Epithelial cell of esophagus (primary cell): ENCODE measurements at regions not wholly inside any gene's neighbourhood (a gene's known extent, or its start where the extent isn't known, plus 50 kb on each side); places are given as distances from the start of the nearest gene placed in this dataset.

Experiments used
- DNase-seq: peaks from one replicate; pipeline ENCODE4 v3.0.0; 2010; ENCODE audit warnings: low read depth
- H3K4me3 ChIP-seq: 2 replicates; pipeline ENCODE4 v1.5.1; 2011; ENCODE audit warnings: mild to moderate bottlenecking, low read length, control low read depth
- CTCF ChIP-seq: IDR thresholded peaks from 2 replicates; pipeline ENCODE4 v1.5.1; 2011; ENCODE audit warnings: low read depth, mild to moderate bottlenecking, low read length, control low read depth, inconsistent platforms; ENCODE audit not compliant: insufficient read depth; ENCODE audit errors: missing control alignments

DNA sequence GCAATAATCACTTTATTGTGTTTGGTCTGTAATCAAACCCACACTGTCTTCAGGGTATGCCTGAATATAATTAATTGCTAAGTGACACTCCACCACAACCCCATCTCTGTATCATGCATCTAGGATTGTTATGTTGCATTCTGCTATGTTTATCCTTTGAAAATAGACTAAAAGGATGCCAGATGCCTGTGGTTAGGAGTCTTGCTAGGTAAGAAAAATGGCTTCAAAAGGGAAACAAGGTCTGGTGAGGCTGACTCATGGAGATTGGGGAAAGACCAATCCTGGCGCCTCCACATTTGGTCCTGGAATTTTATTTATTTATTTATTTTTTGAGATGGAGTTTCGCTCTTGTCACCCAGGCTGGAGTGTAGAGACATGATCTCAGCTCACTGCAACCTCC, 360.5 kb upstream of the SLC7A11 start:
- TF ChIP-seq CTCF, result no peak
- H3K4me3 ChIP-seq, result no peak overlapping the region
- DNase-seq, result no peak

DNA sequence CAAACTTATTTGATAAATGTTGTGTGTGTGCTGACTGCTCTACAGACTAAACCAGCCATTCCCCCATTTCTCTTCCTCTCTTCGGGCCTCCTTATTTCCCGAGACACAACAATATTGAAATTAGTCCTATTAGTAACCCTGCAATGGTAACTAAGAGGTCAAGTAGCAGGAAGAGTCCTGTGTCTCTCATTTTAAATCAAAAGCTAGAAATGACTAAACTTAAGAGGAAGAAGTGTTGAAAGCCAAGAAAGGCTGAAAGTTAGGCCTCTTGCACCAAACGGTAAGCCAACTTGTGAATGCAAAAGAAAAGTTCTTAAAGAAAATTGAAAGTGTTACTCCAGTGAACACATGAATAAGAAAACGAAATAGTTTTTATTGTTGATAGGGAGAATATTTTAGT, 357.8 kb upstream of the SLC7A11 start:
- no peak for TF ChIP-seq CTCF
- DNase-seq, result no peak
- H3K4me3 ChIP-seq, result no peak overlapping the region

DNA sequence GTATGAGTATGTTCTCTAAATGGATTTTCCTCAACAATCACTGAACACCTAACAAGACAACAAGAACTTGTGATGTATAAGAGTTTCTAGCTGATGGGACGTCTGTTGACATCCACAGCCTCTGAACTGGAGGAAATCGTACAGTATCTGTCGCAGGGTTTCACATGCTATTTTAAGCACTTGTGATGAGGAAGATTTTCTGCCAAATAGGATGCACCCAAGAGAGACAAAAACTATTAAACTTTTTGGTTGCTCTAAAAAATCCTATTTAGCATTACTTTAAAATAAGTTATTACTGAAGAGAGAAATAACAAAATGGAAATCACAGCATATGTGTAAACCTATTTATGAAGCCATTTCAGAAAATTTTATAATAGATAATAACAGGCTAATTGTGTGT, 356.1 kb upstream of the SLC7A11 start:
- no peak overlapping the region for H3K4me3 ChIP-seq

DNA sequence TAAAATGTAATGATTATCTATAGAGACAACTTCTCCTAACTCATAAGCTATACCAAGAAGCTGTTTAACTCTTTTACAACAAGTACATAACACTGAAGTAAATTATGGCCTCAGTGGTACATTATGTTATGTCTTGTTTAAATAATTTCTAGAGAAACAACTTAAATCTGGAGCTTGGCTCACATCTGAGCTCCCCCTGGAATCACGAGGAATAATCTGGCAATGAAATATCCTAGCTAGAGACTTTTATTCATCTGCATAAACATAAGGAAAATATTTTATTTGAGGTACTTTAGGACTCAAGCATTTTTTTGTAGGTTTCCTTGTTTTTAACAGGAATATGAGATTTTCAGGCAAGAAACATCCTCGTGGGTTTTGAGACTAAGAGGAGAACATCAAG, 354.7 kb upstream of the SLC7A11 start:
- H3K4me3 ChIP-seq, result no peak overlapping the region
- DNase-seq, result no peak
- TF ChIP-seq CTCF, result no peak

More for the DNA sequence above, 356.1 kb upstream of the SLC7A11 start:
- no peak for DNase-seq
- no peak for TF ChIP-seq CTCF

- no peak overlapping the region for H3K4me3 ChIP-seq
- no peak for TF ChIP-seq CTCF
- no peak for DNase-seq
These were observed 353.7 kb upstream of the SLC7A11 start for GRCh38 chr4:138595731-138596460.

GRCh38 chr4:138595171-138595570, 353.0 kb upstream of the SLC7A11 start:
- H3K4me3 ChIP-seq, result no peak overlapping the region
- TF ChIP-seq CTCF, result no peak
- no peak for DNase-seq

GRCh38 chr4:138592796-138593195, 350.6 kb upstream of the SLC7A11 start:
- TF ChIP-seq CTCF, result no peak
- H3K4me3 ChIP-seq, result no peak overlapping the region
- no peak for DNase-seq
